IPS-15b (cell line): ENCODE measurements at regions not wholly inside any gene's neighbourhood (a gene's known extent, or its start where the extent isn't known, plus 50 kb on each side); places are given as distances from the start of the nearest gene placed in this dataset.

ENCODE experiments used
- H3K27me3 ChIP-seq: one replicate; pipeline ENCODE4 v1.6.1; 2013; ENCODE audit warnings: low read length; ENCODE audit not compliant: control insufficient read depth, insufficient read depth
- H3K36me3 ChIP-seq: one replicate; pipeline ENCODE4 v1.6.1; 2013; ENCODE audit warnings: low read length; ENCODE audit not compliant: control insufficient read depth, insufficient read depth
- H3K4me1 ChIP-seq: one replicate; pipeline ENCODE4 v1.6.1; 2013; ENCODE audit warnings: mild to moderate bottlenecking, low read length; ENCODE audit not compliant: control insufficient read depth, insufficient read depth
- H3K4me3 ChIP-seq: one replicate; pipeline ENCODE4 v1.5.1; 2013; ENCODE audit warnings: low read depth, low read length
- H3K9ac ChIP-seq: one replicate; pipeline ENCODE4 v1.6.1; 2013; ENCODE audit warnings: low read depth, mild to moderate bottlenecking, low read length
- H3K9me3 ChIP-seq: one replicate; pipeline ENCODE4 v1.6.1; 2013; ENCODE audit warnings: mild to moderate bottlenecking, low read length; ENCODE audit not compliant: control insufficient read depth, insufficient read depth

DNA sequence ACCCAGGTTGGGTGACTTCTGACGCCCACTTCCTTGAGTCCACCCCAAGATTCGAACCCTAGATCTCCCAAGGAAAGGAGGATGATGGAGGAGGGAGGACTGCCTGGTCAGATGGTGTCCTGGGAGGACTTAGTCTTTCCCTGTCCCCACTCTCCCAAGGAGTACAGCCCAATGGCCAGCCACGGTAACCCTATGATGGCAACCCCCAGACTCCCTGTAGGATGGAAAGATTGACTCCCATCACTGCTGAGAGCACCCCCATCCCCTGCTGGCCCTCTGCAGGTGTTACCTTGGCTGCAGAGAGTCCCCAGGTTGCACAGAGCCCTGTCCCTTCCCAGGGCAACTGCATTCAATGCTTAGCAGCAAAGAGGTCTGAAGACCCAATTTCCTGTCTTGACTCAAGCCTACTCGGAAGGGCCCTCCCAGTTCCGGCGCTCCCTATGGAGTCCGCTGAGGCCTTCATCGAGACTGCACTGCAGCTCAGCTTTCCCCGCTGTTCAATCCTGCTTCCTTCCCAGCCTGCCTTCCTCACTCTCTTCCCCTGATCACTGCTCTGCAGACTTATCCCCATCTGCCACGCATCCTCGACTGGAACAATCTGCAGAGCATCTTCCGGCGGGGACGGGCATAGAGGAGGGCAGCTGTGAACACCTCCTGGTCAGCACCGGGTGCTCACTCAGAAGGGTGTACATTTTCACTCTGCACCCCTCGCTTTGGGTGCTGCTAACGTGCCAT, 50.8 kb upstream of the OCM2 start:
- Histone ChIP-seq H3K9ac (no peak overlapping the region), H3K36me3 (no peaks in the 10 kb centered on the region), H3K4me1 (no peaks in the 10 kb centered on the region), H3K9me3 (no peaks in the 10 kb centered on the region), H3K27me3 (no peaks in the 10 kb centered on the region), H3K4me3 (no peak overlapping the region)

DNA sequence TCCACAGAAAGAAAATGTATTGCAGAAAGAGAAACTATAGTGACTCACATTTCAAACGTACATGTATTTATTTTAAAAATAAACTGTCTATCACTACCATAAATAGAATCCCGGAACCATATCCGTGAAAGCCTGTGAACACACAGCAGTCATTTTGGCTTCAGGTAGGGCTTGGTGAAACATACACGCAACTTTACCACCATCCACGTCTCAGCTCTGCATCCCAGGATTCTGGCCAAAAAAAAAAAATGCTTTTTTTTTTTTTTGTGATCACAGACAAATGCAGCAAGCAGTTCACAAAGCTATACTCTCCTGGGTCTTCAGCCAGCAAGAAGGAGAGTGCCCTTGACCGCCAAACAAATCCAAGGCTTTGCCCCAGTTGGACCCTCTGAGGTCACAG, 56.8 kb upstream of the OCM2 start:
- no peak overlapping the region for H3K4me3 ChIP-seq
- H3K27me3 ChIP-seq, result peaks cover 5% of the 10 kb centered on the region
- no peaks in the 10 kb centered on the region for H3K9me3 ChIP-seq
- H3K36me3 ChIP-seq, result no peaks in the 10 kb centered on the region
- peaks cover 2% of the 10 kb centered on the region for H3K4me1 ChIP-seq
- H3K9ac ChIP-seq, result no peak overlapping the region

DNA sequence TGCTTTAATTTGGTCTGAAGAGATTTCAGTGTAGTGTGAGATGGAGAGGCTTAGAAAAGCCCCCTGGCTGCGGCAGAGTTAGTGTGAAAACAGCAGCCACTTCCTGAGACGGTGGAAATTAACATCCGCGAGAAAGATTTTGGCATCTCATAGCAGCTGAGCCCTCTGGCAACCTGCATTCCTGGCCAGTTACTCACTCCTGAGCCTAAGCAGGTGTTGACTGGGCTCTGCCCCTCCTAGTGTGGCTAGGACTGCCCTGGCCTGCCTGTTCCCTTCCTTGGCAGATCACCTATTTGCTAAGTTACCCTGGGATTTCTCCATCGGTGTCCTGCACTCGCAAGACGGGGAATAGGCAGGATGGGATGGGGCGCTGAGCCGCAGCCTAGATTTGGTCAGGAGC, 57.6 kb upstream of the LMTK2 start:
- peaks cover 7% of the 10 kb centered on the region for H3K27me3 ChIP-seq
- H3K36me3 ChIP-seq, result no peaks in the 10 kb centered on the region
- no peak overlapping the region for H3K4me3 ChIP-seq
- H3K4me1 ChIP-seq, result peaks cover 2% of the 10 kb centered on the region
- H3K9ac ChIP-seq, result no peak overlapping the region
- H3K9me3 ChIP-seq, result no peaks in the 10 kb centered on the region

DNA sequence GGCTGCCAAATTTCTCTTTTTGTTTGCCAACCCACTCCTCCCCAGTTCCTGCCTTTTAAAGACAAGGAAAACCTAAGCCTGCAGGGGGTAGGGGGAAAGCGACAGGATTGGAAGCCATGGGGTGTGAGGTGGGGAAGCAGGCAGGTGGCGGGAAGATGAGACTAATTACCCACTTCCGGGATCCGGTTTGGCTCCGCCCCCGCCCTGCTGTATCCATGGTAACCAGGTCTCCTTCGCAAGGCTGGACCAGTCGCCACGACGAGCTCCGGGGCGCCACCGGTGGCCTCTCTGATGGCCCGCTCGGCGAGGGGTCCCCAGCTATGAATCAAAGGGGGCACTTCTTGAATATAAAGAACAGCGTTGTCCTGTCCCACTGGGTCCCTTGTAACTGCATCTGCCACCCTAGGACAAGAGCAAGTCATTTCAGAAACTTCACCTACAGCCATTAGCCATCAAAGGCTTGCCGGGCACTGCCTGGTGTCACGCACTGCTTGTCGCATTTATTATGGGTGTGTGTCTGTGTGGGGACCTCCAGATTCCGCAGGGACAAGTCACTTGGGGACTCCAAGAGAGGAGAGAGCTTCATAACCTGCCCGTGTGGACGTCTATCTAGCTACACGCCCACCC, 55.4 kb upstream of the LMTK2 start:
- H3K27me3 ChIP-seq, result peaks cover 7% of the 10 kb centered on the region
- no peaks in the 10 kb centered on the region for H3K9me3 ChIP-seq
- H3K9ac ChIP-seq, result no peak overlapping the region
- no peaks in the 10 kb centered on the region for H3K36me3 ChIP-seq
- H3K4me1 ChIP-seq, result peaks cover 2% of the 10 kb centered on the region
- peak overlapping the region; percentile 37 for H3K4me3 ChIP-seq

DNA sequence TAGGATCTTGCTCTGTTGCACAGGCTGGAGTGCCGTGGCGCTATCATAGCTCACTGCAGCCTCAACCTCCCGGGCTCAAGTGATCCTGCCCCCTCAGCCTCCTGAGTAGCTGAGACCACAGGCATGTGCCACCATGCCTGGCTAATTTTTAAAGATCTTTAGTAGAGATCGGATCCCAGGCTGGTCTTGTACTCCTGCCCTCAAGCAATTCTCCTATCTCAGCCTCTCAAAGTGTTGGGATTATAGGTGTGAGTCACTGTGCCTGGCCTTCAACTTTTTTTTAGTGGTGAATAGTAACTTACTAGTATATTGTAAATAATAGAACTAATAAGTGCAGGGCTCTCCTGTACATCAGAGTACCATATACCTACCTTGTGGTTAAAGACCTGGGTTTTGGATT, 52.1 kb upstream of the LMTK2 start:
- peaks cover 7% of the 10 kb centered on the region for H3K27me3 ChIP-seq
- H3K9ac ChIP-seq, result no peak overlapping the region
- H3K4me3 ChIP-seq, result no peak overlapping the region
- H3K9me3 ChIP-seq, result no peaks in the 10 kb centered on the region
- H3K36me3 ChIP-seq, result no peaks in the 10 kb centered on the region
- H3K4me1 ChIP-seq, result peaks cover 2% of the 10 kb centered on the region

DNA sequence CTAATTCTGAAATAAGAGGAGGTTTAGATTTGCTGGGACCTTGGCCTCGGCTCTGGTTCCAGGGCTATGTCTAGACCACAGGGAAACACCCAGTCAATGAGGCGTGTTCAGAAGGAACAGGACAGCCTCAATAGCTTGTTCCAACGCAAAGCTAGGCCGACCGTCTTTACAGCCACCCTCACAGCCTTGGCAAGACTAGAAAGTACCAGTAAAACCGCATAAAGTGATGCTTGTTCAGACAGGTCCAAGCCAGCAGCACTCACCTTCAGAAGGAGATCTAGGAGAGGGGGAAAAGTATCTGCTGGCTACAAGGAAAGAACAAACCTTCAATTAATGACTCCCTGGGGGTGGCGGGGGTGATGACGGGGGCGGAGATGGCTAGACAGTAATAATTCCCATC, 50.1 kb upstream of the LMTK2 start:
- Histone ChIP-seq H3K4me3 (no peak overlapping the region), H3K9me3 (no peaks in the 10 kb centered on the region), H3K4me1 (no peaks in the 10 kb centered on the region), H3K27me3 (peaks cover 4% of the 10 kb centered on the region), H3K36me3 (no peaks in the 10 kb centered on the region), H3K9ac (no peak overlapping the region)
